ENCODE measurements at regions not wholly inside any gene's neighbourhood (a gene's known extent, or its start where the extent isn't known, plus 50 kb on each side); places are given as distances from the start of the nearest gene placed in this dataset.
"Not testable (repeated sequence)": the region's sequence is repeated elsewhere in the genome, so short reads cannot be mapped to it uniquely, and the experiment has no call there.

DNA sequence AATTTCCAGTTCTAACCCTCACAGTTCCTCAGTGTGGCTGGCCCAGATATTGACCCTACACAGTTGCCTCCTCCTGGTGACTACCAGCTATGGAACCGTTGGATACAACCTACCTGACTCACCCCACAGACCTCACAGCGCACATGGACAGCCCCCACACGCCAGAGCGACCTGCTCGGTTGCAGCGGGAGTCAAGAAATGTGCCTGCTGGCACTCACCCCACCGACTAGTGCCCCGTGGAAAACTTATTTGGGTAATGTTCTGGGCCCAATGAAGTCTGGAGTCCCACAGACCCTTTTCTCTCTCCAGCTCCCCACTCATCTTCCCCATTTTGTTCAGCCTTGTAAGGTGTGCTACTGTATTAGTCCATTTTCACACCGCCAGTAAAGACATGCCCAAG is 2770.8 kb downstream of the RPIA start:
- H3K27ac ChIP-seq (ENCODE audit: control insufficient read depth, insufficient read depth, low read length); H3K9me3 ChIP-seq (ENCODE audit: control insufficient read depth, low read depth, low read length); H4K20me1 ChIP-seq (ENCODE audit: control insufficient read depth, extremely low read depth, insufficient read depth, low read length); DNase-seq (ENCODE audit: low read depth, low spot score); H3K4me2 ChIP-seq (ENCODE audit: control insufficient read depth, extremely low read depth, insufficient read depth, low read depth, low read length); H3K27me3 ChIP-seq (ENCODE audit: control insufficient read depth, extremely low read depth, insufficient read depth, low read length); H3K79me2 ChIP-seq (ENCODE audit: control insufficient read depth, insufficient read depth, low read length); FAIRE-seq; dilution Hi-C loops (cut with MboI; ENCODE audit: extremely low pct_ligation_motif_present, low sequenced_read_pairs); H3K9ac ChIP-seq (ENCODE audit: control insufficient read depth, extremely low read depth, insufficient read depth, low read length); H3K9me1 ChIP-seq (ENCODE audit: control insufficient read depth, extremely low read depth, insufficient read depth, low read length); H3K36me3 ChIP-seq (ENCODE audit: control insufficient read depth in 2 of 2, extremely low read depth in 1 of 2, insufficient read depth in 2 of 2, low read length in 2 of 2); H3K4me3 ChIP-seq (ENCODE audit: control insufficient read depth in 2 of 3, extremely low read depth in 1 of 3, insufficient read depth in 2 of 3, low read depth in 1 of 3, low read length in 3 of 3); H3K4me1 ChIP-seq (ENCODE audit: control insufficient read depth, extremely low read depth, insufficient read depth, low read length); H2AFZ ChIP-seq (ENCODE audit: control insufficient read depth, low read length): not testable (repeated sequence)

DNA sequence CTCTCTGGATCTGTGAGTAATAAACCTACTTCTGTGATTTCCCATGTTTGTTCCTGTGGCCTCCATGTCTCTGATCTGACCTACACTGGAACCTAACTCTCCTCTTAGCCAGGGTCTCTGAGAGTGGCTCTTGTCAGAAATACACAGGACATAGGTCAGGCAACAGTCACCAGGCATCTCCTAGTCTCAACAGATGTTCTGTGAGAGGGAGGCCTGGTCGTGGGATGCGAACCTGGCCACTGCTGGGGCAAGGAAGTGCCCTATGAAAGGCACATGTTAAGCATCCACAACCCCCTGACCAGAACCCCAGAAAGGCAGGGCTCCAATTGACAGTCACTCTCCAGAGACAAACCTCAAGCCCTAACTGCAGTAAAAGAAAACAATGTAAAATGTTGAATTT is 2771.5 kb downstream of the RPIA start:
- H3K36me3 ChIP-seq (ENCODE audit: control insufficient read depth in 2 of 2, extremely low read depth in 1 of 2, insufficient read depth in 2 of 2, low read length in 2 of 2); H3K4me3 ChIP-seq (ENCODE audit: control insufficient read depth in 2 of 3, extremely low read depth in 1 of 3, insufficient read depth in 2 of 3, low read depth in 1 of 3, low read length in 3 of 3); DNase-seq (ENCODE audit: low read depth, low spot score); H3K4me1 ChIP-seq (ENCODE audit: control insufficient read depth, extremely low read depth, insufficient read depth, low read length); dilution Hi-C loops (cut with MboI; ENCODE audit: extremely low pct_ligation_motif_present, low sequenced_read_pairs); H3K4me2 ChIP-seq (ENCODE audit: control insufficient read depth, extremely low read depth, insufficient read depth, low read depth, low read length); H3K79me2 ChIP-seq (ENCODE audit: control insufficient read depth, insufficient read depth, low read length); H3K27me3 ChIP-seq (ENCODE audit: control insufficient read depth, extremely low read depth, insufficient read depth, low read length); FAIRE-seq; H2AFZ ChIP-seq (ENCODE audit: control insufficient read depth, low read length); H4K20me1 ChIP-seq (ENCODE audit: control insufficient read depth, extremely low read depth, insufficient read depth, low read length); H3K9me1 ChIP-seq (ENCODE audit: control insufficient read depth, extremely low read depth, insufficient read depth, low read length); H3K9me3 ChIP-seq (ENCODE audit: control insufficient read depth, low read depth, low read length); H3K27ac ChIP-seq (ENCODE audit: control insufficient read depth, insufficient read depth, low read length); H3K9ac ChIP-seq (ENCODE audit: control insufficient read depth, extremely low read depth, insufficient read depth, low read length): not testable (repeated sequence)

DNA sequence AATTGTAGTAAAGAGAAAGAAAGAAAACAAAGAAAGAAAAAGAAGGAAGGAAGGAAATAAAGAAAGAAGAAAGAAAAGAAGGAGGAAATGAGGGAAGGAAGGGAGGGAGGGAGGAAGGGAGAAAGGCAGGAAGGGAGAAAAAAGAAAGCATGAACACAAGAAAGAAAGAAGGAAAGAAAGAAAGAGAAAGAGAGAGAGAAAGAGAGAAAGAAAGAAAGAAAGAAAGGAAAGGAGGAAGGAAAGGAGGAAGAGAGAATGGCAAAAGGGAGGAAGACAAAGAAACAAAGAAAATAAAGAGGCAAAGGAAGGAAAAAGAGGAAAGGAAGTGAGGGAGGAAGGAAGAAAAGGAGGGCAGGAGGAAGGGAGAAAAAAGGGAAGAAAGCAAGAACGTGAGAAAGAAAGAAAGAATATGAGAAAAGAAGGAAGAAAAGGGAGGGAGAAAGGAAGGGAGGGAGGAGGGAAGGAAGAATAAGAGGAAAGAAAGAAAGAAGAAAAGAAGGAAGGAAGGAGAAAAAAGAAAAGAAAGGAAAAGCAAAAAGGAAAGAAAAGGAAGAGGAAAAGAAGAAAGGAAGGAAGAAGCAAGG is 2775.4 kb downstream of the RPIA start:
- dilution Hi-C loops (cut with MboI; ENCODE audit: extremely low pct_ligation_motif_present, low sequenced_read_pairs); H3K4me2 ChIP-seq (ENCODE audit: control insufficient read depth, extremely low read depth, insufficient read depth, low read depth, low read length); H2AFZ ChIP-seq (ENCODE audit: control insufficient read depth, low read length); DNase-seq (ENCODE audit: low read depth, low spot score); H3K36me3 ChIP-seq (ENCODE audit: control insufficient read depth in 2 of 2, extremely low read depth in 1 of 2, insufficient read depth in 2 of 2, low read length in 2 of 2); H3K9me3 ChIP-seq (ENCODE audit: control insufficient read depth, low read depth, low read length); FAIRE-seq; H3K9me1 ChIP-seq (ENCODE audit: control insufficient read depth, extremely low read depth, insufficient read depth, low read length); H3K79me2 ChIP-seq (ENCODE audit: control insufficient read depth, insufficient read depth, low read length); H3K27me3 ChIP-seq (ENCODE audit: control insufficient read depth, extremely low read depth, insufficient read depth, low read length); H3K27ac ChIP-seq (ENCODE audit: control insufficient read depth, insufficient read depth, low read length); H3K4me3 ChIP-seq (ENCODE audit: control insufficient read depth in 2 of 3, extremely low read depth in 1 of 3, insufficient read depth in 2 of 3, low read depth in 1 of 3, low read length in 3 of 3); H3K9ac ChIP-seq (ENCODE audit: control insufficient read depth, extremely low read depth, insufficient read depth, low read length); H3K4me1 ChIP-seq (ENCODE audit: control insufficient read depth, extremely low read depth, insufficient read depth, low read length); H4K20me1 ChIP-seq (ENCODE audit: control insufficient read depth, extremely low read depth, insufficient read depth, low read length): not testable (repeated sequence)

DNA sequence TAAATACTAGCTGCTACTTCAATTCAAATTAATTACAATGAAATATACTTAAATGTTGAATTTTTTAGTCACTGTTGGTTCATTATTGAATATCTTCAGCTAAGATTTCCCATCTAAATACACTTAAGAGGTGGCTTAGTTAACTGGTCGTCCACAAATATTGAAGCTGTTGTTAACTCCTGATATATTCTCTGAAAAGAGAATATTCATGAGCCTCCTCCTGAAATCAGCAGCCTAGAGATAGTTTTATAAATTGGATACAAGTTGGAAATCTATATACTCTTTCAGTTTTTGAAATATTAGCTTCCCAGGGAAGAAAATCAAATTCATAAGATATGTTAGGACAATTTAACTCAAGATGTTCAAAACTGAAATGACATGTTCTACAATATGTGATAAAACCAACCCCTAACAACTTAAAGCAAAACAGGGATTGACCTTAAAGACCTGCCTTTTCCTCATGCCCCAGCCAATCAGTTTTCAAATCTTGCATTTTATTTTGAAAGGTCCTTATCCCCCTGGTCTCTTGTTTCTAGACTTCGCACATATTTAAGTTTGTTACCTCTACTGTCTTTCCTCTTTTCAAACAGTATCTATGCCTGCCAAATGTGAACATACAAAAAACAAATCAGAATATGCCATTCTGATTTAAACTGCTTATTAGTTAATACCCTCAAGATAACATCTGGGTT is 2784.9 kb downstream of the RPIA start:
- H4K20me1 ChIP-seq (ENCODE audit: control insufficient read depth, extremely low read depth, insufficient read depth, low read length); H3K9me1 ChIP-seq (ENCODE audit: control insufficient read depth, extremely low read depth, insufficient read depth, low read length); H3K27ac ChIP-seq (ENCODE audit: control insufficient read depth, insufficient read depth, low read length); H3K4me1 ChIP-seq (ENCODE audit: control insufficient read depth, extremely low read depth, insufficient read depth, low read length); FAIRE-seq; H3K4me3 ChIP-seq (ENCODE audit: control insufficient read depth in 2 of 3, extremely low read depth in 1 of 3, insufficient read depth in 2 of 3, low read depth in 1 of 3, low read length in 3 of 3); H3K36me3 ChIP-seq (ENCODE audit: control insufficient read depth in 2 of 2, extremely low read depth in 1 of 2, insufficient read depth in 2 of 2, low read length in 2 of 2); dilution Hi-C loops (cut with MboI; ENCODE audit: extremely low pct_ligation_motif_present, low sequenced_read_pairs); H3K4me2 ChIP-seq (ENCODE audit: control insufficient read depth, extremely low read depth, insufficient read depth, low read depth, low read length); H2AFZ ChIP-seq (ENCODE audit: control insufficient read depth, low read length); H3K9me3 ChIP-seq (ENCODE audit: control insufficient read depth, low read depth, low read length); H3K9ac ChIP-seq (ENCODE audit: control insufficient read depth, extremely low read depth, insufficient read depth, low read length); DNase-seq (ENCODE audit: low read depth, low spot score); H3K79me2 ChIP-seq (ENCODE audit: control insufficient read depth, insufficient read depth, low read length): not testable (repeated sequence)
- peaks cover 15% of the 10 kb centered on the region for H3K27me3 ChIP-seq (ENCODE audit: control insufficient read depth, extremely low read depth, insufficient read depth, low read length)
